ENCODE measurements at regions not wholly inside any gene's neighbourhood (a gene's known extent, or its start where the extent isn't known, plus 50 kb on each side); places are given as distances from the start of the nearest gene placed in this dataset.

- Histone ChIP-seq H3K36me3 (no peaks in the 10 kb centered on the region), H3K27ac (no peak overlapping the region), H3K9me3 (no peaks in the 10 kb centered on the region), H3K4me3 (no peak overlapping the region), H3K27me3 (no peaks in the 10 kb centered on the region), H3K4me1 (peaks cover 0 to 13% (median 12%) of the 10 kb centered on the region in 9 donors)
- intact Hi-C loops (cut with DNase I), result no loop called here
- no peak for ATAC-seq
- 94 to 97% methylated on average over 1 of the region's 1 CpG for WGBS, 2 donors
- DNase-seq, result no peak
- TF ChIP-seq CTCF (IDR thresholded peaks at IDR 0.05), result no peak
These were observed 548.4 kb upstream of the JAG1 start for GRCh38 chr20:11222243-11222642.

- H3K9me3 ChIP-seq, result no peaks in the 10 kb centered on the region
- no peaks in the 10 kb centered on the region for H3K27me3 ChIP-seq
- H3K4me1 ChIP-seq, result peaks cover 5 to 23% (median 13%) of the 10 kb centered on the region in 9 donors
- no peak for TF ChIP-seq CTCF (IDR thresholded peaks at IDR 0.05)
- ATAC-seq (no peak), DNase-seq (no peak)
- H3K4me3 ChIP-seq, result no peak overlapping the region
- no peak overlapping the region for H3K27ac ChIP-seq
- H3K36me3 ChIP-seq, result no peaks in the 10 kb centered on the region
- WGBS, 2 donors, result 97 to 98% methylated on average over 3 of the region's 3 CpGs
- intact Hi-C loops (cut with DNase I), result loop anchor here in 1 of 10 donors (5.0 kb wide), 1 partner anchor 40 kb away; no protein-coding TSS in a partner anchor
These were observed 553.8 kb upstream of the JAG1 start for GRCh38 chr20:11227602-11228001.

- no peak overlapping the region for H3K4me3 ChIP-seq
- WGBS, 2 donors, result 8 to 10% methylated on average over 3 of the region's 3 CpGs
- ATAC-seq (peak; percentile 76 to 95 (median 85)), DNase-seq (peak; percentile 14 to 54)
- peak overlapping the region in 7 of 10 donors; percentile 2 to 62 (median 34) for H3K27ac ChIP-seq
- H3K27me3 ChIP-seq, result no peaks in the 10 kb centered on the region
- intact Hi-C loops (cut with DNase I), result loop anchor here in 1 of 10 donors (5.0 kb wide), 1 partner anchor 38 kb away; no protein-coding TSS in a partner anchor
- peaks cover 5 to 33% (median 15%) of the 10 kb centered on the region in 9 donors for H3K4me1 ChIP-seq
- TF ChIP-seq CTCF (IDR thresholded peaks at IDR 0.05), result no peak
- no peaks in the 10 kb centered on the region for H3K36me3 ChIP-seq
- H3K9me3 ChIP-seq, result no peaks in the 10 kb centered on the region
These were observed 556.0 kb upstream of the JAG1 start for GRCh38 chr20:11229772-11230171.

- no peak overlapping the region for H3K4me3 ChIP-seq
- H3K4me1 ChIP-seq, result peaks cover 5 to 44% (median 20%) of the 10 kb centered on the region in 9 donors
- DNase-seq, result no peak
- no peak for ATAC-seq
- no peak for TF ChIP-seq CTCF (IDR thresholded peaks at IDR 0.05)
- no peak overlapping the region for H3K27ac ChIP-seq
- intact Hi-C loops (cut with DNase I), result no loop called here
- H3K27me3 ChIP-seq, result no peaks in the 10 kb centered on the region
- H3K36me3 ChIP-seq, result no peaks in the 10 kb centered on the region
- no peaks in the 10 kb centered on the region for H3K9me3 ChIP-seq
- 93 to 100% methylated on average over 1 of the region's 1 CpG for WGBS, 2 donors
These were observed 557.2 kb upstream of the JAG1 start for GRCh38 chr20:11230999-11231398.
